Caki2 (cell line): ENCODE measurements at regions not wholly inside any gene's neighbourhood (a gene's known extent, or its start where the extent isn't known, plus 50 kb on each side); places are given as distances from the start of the nearest gene placed in this dataset.
"Not testable (repeated sequence)": the region's sequence is repeated elsewhere in the genome, so short reads cannot be mapped to it uniquely, and the experiment has no call there.

Experiments used
- DNase-seq: peaks from one replicate; pipeline ENCODE4 v3.0.0-alpha.2; 2015; ENCODE audit warnings: low read depth
- in situ Hi-C: cut with HindIII; loops from 2 replicates; pipeline ENCODE4 v1.10.0; 2016; ENCODE audit warnings: low sequenced_read_pairs, low pct_unique_long_range_greater_than_20kb, mixed read lengths

DNA sequence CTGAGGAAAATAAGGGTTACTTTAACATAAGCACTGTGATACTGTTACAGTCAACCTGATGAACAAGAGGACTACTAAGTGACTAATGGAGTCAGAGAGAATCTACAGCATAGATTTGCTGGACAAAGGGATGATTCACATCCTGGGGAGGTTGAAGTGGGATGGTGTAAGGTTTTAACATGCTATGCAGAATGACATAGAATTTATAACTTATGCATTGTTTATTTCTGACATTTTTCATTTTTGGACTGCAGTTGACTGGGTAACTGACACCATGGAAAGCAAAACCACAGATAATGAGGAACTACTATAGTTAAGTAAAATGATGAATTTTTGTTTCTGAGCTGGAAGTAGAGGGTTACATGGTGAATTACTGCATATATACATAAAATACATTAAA is 389.2 kb downstream of the MAT2B start:
- DNase-seq: no peak
- in situ Hi-C loops: no loop called here

- in situ Hi-C loops: no loop called here
- DNase-seq: no peak
Measured at GRCh38 chr5:163898873-163899272, 393.5 kb downstream of the MAT2B start.

DNA sequence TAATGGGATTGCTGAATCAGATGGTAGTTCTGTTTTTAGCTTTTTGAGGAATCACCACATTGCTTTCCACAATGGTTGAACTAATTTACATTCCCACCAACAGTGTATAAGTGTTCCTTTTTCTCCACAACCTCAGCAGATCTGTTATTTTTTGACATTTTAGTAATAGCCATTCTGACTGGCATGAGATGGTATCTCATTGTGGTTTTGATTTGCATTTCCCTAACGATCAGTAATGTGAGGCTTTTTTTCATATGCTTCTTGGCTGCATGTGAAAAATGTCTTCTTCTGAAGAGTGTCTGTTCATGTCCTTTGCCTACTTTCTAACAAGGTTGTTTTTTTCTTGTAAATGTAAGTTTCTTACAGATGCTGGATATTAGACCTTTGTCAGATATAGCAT is 402.4 kb downstream of the MAT2B start:
- DNase-seq, in situ Hi-C loops: not testable (repeated sequence)

GRCh38 chr5:163908253-163908652 is 402.8 kb downstream of the MAT2B start:
- in situ Hi-C loops: no loop called here
- DNase-seq: no peak

GRCh38 chr5:163910226-163910625 is 404.8 kb downstream of the MAT2B start:
- in situ Hi-C loops: no loop called here
- DNase-seq: no peak

GRCh38 chr5:163912046-163912445 is 406.6 kb downstream of the MAT2B start:
- in situ Hi-C loops: no loop called here
- no peak for DNase-seq

GRCh38 chr5:163913548-163913947 is 408.1 kb downstream of the MAT2B start:
- no peak for DNase-seq
- in situ Hi-C loops: no loop called here

DNA sequence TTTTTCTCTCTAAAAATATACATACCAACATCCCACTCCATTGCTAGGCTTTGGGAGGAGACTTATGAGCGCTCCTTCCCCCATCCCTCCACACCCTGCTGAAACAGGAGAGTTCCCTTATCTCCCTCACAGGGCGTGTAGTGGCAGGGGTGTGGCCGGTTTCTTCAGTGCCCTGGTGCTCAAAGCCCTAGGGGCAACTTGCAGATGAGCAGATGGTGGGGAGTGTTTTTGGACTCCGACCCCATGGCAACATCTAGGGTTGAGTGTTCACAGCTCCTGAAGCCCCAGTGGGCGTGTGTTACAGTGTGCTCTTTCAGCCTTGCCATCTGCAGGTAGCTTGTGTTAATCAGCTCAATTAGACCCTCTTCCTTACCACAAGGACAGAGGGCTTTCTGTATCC is 409.5 kb downstream of the MAT2B start:
- in situ Hi-C loops: no loop called here
- DNase-seq: no peak

DNA sequence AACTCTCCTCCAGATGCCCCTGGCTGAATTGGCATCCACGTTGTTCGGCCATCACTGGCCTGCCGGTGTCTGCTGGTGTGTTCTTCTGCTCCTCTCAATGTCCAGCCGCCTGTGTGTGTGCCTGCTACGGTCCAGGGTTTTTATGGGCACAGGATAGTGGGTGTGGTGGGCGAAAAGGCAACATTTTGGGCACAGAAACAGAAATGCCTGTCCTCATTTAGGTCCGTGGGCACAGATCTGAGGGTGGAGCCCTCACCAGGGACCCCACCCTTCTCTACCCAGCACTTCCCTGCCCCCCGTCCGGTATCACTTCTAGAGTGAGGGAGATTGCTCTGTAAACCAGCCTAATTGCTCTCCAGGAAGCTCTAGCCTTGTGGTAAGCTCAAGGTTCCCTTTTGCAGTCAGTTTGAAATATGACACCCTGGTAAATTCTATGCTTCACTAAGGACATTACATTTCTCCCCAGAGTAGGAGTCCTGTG is 410.1 kb downstream of the MAT2B start:
- in situ Hi-C loops: no loop called here
- no peak for DNase-seq

- no peak for DNase-seq
- in situ Hi-C loops: no loop called here
Measured at GRCh38 chr5:163916376-163916775, 411.0 kb downstream of the MAT2B start.

DNA sequence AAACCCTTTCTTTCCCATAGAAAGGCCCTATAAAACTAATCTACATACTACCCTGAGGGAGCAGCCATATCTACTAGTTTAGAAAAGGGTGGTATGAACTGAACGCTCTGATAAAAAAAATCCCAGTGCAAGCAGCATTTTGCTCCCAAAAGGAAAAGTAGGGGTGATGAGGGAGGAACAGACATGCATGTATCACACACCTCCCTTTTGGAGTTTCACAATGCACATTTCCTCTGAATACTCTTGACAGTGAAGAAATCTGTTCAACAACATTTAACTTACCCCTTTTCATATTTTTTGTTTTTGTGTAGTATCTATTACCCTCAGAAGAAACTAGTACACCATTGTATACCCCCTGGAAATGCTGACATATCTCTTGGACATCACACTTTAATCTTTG is 411.4 kb downstream of the MAT2B start:
- no peak for DNase-seq
- in situ Hi-C loops: no loop called here

GRCh38 chr5:163917747-163918146 is 412.3 kb downstream of the MAT2B start:
- in situ Hi-C loops: no loop called here

DNA sequence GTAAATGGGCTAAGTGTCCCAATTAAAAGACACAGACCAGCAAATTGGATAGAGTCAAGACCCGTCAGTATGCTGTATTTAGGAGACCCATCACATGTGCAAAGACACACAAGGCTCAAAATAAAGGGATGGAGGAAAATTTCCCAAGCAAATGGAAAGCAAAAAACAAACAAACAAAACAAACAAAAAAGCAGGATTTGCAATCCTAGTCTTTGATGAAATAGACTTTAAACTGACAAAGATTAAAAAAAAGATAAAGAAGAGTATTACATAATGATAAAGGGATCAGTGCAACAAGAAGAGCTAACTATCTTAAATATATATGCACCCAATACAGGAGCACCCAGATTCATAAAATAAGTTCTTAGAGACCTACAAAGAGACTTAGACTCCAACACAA is 429.6 kb downstream of the MAT2B start:
- in situ Hi-C loops, DNase-seq: not testable (repeated sequence)

More at GRCh38 chr5:163917747-163918146, 412.3 kb downstream of the MAT2B start:
- no peak for DNase-seq

- in situ Hi-C loops: no loop called here
- no peak for DNase-seq
Measured at GRCh38 chr5:163938595-163938994, 433.2 kb downstream of the MAT2B start.

GRCh38 chr5:163941079-163941478 is 435.7 kb downstream of the MAT2B start:
- in situ Hi-C loops: no loop called here

GRCh38 chr5:163943546-163943945 is 438.1 kb downstream of the MAT2B start:
- DNase-seq: no peak
- in situ Hi-C loops: no loop called here

More at GRCh38 chr5:163941079-163941478, 435.7 kb downstream of the MAT2B start:
- no peak for DNase-seq

DNA sequence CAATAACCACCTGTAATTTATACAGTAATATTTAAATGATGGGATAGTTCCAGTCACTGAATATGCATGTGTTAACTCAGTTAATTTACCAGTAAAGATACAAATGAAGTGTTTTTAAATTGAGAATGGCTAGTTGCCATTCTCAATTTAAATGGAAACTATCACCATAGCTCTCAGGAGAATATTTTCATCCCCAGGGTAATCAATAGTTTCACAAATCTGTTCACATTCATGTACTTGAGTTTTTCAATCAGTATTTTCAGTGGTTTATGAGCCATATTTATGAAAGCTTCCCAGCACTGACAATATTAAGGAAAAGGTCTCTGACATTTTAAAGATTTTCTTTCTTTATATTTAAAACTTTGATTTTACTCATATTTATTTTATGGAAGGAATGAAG is 439.3 kb downstream of the MAT2B start:
- no peak for DNase-seq
- in situ Hi-C loops: no loop called here

GRCh38 chr5:163947848-163948666 is 442.6 kb downstream of the MAT2B start:
- no peak for DNase-seq
- in situ Hi-C loops: no loop called here

DNA sequence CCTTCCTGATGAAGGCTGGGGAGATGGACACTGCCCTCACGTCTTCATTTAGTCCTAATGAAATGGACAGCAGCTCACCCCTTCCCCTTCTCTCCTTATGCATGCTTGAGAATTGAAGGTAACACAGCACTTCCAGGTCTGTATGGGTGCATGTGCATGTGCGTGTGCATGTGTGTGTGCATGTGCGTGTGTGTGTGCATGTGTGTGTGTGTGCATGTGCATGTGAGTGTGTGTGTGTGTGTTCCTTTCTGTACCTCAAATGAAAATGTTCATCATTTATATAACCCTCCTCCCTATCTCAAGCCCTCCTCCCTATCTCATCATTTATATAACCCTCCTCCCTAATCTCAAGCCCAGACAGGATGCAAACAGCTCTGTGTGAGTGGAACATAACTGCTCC is 444.8 kb downstream of the MAT2B start:
- no peak for DNase-seq
- in situ Hi-C loops: no loop called here

DNA sequence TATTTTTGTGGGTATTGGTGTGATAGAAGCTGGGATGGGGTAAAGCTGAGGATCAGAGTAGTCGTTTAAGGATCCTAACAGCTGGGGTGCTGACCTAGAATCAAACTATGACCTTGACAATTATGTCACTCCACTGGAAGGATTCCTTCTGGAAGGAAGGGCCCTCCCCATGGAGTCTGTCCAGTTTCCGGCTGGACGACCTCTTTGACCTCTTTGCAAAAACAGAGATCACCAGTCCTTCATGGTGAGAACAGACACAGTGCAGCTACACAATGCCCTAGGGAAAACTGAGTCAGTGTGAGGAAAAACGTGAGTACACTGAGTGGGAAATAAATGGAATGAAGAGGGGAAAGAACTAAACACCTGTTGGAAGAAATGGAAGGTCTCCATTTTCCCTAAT is 445.6 kb downstream of the MAT2B start:
- DNase-seq: no peak
- in situ Hi-C loops: no loop called here
